Gastroesophageal sphincter (tissue), 3 donors: ENCODE measurements at regions not wholly inside any gene's neighbourhood (a gene's known extent, or its start where the extent isn't known, plus 50 kb on each side); places are given as distances from the start of the nearest gene placed in this dataset.

Source experiments
- EP300 ChIP-seq: sonication (generic); formaldehyde crosslinking; IDR thresholded peaks from one replicate; pipeline ENCODE4 v1.6.1; 2017; ENCODE audit warnings: antibody characterized with exemption, mild to moderate bottlenecking
- POLR2A ChIP-seq, 2 donors: fragments of 450-650 bp; IDR thresholded peaks; one replicate each; pipeline ENCODE4 v1.6.1; 2017; ENCODE audit warnings: antibody characterized with exemption in 2 of 2, mild to moderate bottlenecking in 2 of 2, moderate library complexity in 1 of 2
- POLR2AphosphoS5 ChIP-seq: sonication (generic); formaldehyde crosslinking; IDR thresholded peaks from one replicate; pipeline ENCODE4 v1.6.1; 2017; ENCODE audit warnings: antibody characterized with exemption
- TF ChIP-seq, protein P1 (sequence below), 4 experiments: fragments of 200-600 bp in 2 of 4; fragments of 450-650 bp in 2 of 4; sonication (generic) in 1 of 4; IDR thresholded peaks; one replicate each; pipeline ENCODE4 v1.5.1; 2017 to 2019; ENCODE audit warnings: antibody characterized with exemption in 4 of 4, mild to moderate bottlenecking in 2 of 4, moderate library complexity in 2 of 4

DNA sequence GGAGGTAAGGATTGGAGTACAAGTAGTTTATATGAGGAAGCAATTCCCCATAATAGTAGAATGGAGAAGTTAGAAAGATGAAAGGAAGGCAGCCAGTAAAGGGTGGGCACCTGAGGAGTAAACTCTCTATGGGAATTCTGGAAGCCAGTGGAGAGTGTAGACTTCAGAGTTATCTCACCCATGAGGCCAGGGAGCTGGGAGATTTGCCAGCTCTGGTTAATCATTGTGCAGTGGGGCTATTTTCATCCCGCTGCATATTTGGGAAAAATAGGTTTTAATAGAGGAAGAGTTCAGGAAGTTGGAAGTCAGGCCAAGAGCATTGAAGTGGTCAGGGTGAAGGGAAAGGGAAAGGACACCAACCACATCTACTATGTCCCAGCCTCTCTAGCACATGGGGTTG, 242.3 kb upstream of the BRINP1 start:
- TF ChIP-seq POLR2A (IDR thresholded peaks at IDR 0.05) (no peak), EP300 (no peak), POLR2AphosphoS5 (no peak)
- TF ChIP-seq, protein P1, sequence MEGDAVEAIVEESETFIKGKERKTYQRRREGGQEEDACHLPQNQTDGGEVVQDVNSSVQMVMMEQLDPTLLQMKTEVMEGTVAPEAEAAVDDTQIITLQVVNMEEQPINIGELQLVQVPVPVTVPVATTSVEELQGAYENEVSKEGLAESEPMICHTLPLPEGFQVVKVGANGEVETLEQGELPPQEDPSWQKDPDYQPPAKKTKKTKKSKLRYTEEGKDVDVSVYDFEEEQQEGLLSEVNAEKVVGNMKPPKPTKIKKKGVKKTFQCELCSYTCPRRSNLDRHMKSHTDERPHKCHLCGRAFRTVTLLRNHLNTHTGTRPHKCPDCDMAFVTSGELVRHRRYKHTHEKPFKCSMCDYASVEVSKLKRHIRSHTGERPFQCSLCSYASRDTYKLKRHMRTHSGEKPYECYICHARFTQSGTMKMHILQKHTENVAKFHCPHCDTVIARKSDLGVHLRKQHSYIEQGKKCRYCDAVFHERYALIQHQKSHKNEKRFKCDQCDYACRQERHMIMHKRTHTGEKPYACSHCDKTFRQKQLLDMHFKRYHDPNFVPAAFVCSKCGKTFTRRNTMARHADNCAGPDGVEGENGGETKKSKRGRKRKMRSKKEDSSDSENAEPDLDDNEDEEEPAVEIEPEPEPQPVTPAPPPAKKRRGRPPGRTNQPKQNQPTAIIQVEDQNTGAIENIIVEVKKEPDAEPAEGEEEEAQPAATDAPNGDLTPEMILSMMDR (IDR thresholded peaks at IDR 0.05), result no peak
